Activated B cell treated with CpG ODN at 0.5 μM for 24 hours (primary cell): ENCODE measurements at regions not wholly inside any gene's neighbourhood (a gene's known extent, or its start where the extent isn't known, plus 50 kb on each side); places are given as distances from the start of the nearest gene placed in this dataset.

Source experiments
- ATAC-seq: fragments of 200-7000 bp; cut with Tn5 transposase; one replicate; pipeline ENCODE4 v1.10.0; 2021; ENCODE audit warnings: low read depth, mild to moderate bottlenecking, moderate library complexity
- CTCF ChIA-PET: fragments of 350-600 bp; sonication (Branson Sonifier 250); formaldehyde crosslinking; loops from one replicate; lab custom pipeline; 2021; ENCODE audit warnings: antibody characterized with exemption; lab: Charles Lee
- POLR2A ChIA-PET: fragments of 350-600 bp; sonication (Branson Sonifier 250); formaldehyde crosslinking; loops from one replicate; lab custom pipeline; 2021; ENCODE audit warnings: antibody characterized with exemption; lab: Charles Lee
- DNase-seq: peaks from one replicate; pipeline ENCODE4 v3.0.0; 2022
- H3K27ac Mint-ChIP-seq: one replicate; pipeline ENCODE4 v1.8.0; 2020; ENCODE audit warnings: mixed read lengths
- H3K27me3 Mint-ChIP-seq: one replicate; pipeline ENCODE4 v1.8.0; 2021; ENCODE audit warnings: mixed read lengths
- H3K36me3 Mint-ChIP-seq: one replicate; pipeline ENCODE4 v1.8.0; 2021; ENCODE audit warnings: low read depth, mixed read lengths
- H3K4me1 Mint-ChIP-seq: one replicate; pipeline ENCODE4 v1.8.0; 2021; ENCODE audit warnings: mixed read lengths
- H3K4me3 Mint-ChIP-seq: one replicate; pipeline ENCODE4 v1.8.0; 2020; ENCODE audit warnings: mild to moderate bottlenecking, mixed read lengths
- H3K9me3 Mint-ChIP-seq: one replicate; pipeline ENCODE4 v1.8.0; 2020; ENCODE audit warnings: mixed read lengths
- CTCF ChIP-seq: fragments of 200-600 bp; IDR thresholded peaks from one replicate; pipeline ENCODE4 v1.8.0; 2022; ENCODE audit warnings: antibody characterized with exemption, mild to moderate bottlenecking
- intact Hi-C: fragments of 100-400 bp; cut with micrococcal nuclease; formaldehyde crosslinking; loops from one replicate; pipeline ENCODE4 v1.15.1; 2024

- Mint-ChIP-seq H3K4me3 (no peak overlapping the region), H3K4me1 (no peaks in the 10 kb centered on the region), H3K36me3 (no peaks in the 10 kb centered on the region), H3K27me3 (peaks cover 8% of the 10 kb centered on the region), H3K27ac (no peak overlapping the region), H3K9me3 (no peaks in the 10 kb centered on the region)
- ATAC-seq (no peak), DNase-seq (no peak)
- intact Hi-C loops, result no loop called here
- ChIA-PET CTCF (no interaction called here), POLR2A (no interaction called here)
- no peak for TF ChIP-seq CTCF
These were observed 77.0 kb upstream of the EEPD1 start for GRCh38 chr7:36076074-36076473.

DNA sequence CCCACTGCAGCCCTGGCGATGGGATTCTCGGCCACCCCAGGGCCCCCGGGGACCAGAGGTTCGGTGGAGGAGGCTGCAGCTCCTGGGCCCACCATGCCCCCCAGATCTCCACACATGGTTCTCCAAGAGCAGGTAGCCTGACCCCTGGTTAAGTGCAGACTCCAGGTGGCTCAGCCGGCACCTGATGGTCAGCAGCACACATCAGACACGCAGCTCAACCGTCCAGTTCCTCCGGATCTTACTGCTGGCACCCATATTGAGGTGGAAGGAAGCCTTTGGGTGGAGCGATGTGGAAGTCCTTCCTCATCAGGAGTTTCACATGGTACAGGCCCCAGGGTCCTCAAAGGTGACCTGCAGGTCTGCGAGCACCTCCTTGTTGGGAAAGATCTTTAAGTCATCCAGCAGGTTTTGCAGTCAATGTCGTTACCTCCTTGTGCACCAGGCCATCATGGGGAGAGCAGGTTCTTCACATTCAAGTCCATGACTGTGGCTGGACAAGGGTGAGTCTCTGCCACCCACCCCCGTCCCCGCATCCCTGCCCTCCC, 74.2 kb upstream of the EEPD1 start:
- intact Hi-C loops, result no loop called here
- no peak for ATAC-seq
- Mint-ChIP-seq H3K4me3 (no peak overlapping the region), H3K27ac (no peak overlapping the region), H3K9me3 (no peaks in the 10 kb centered on the region), H3K27me3 (peaks cover 6% of the 10 kb centered on the region), H3K36me3 (no peaks in the 10 kb centered on the region), H3K4me1 (no peaks in the 10 kb centered on the region)
- DNase-seq, result no peak
- ChIA-PET POLR2A (no interaction called here), CTCF (no interaction called here)
- TF ChIP-seq CTCF, result no peak

DNA sequence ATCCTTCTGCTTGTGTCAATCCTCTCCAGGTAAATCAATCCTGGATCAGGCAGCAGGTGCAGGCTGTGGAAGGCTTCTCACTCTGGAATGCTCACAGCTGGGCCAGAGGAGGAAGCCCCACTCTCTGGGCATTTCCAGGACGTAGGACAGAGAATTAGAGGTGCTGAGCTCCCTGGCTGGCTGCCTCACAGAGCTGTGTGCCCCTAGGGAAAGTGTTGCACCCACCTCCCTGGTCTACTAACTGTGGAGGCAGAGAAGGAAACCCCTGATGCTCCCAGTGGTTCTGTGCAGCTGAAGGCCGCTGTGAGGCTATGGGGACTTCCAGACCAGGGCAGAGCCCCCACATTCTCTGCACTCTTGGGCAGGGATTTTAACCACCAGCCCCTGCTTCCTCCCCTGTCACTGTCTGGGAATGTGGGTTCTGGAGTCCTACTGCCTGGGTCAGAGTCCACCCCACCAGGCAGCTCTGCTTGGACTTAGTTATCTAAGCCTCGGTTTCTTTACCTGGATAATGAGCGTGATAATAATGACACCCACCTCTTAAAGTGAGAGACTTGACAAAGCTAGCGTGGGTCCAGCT, 73.5 kb upstream of the EEPD1 start:
- ATAC-seq, result no peak
- H3K4me3 Mint-ChIP-seq, result no peak overlapping the region
- DNase-seq, result no peak
- no peaks in the 10 kb centered on the region for H3K9me3 Mint-ChIP-seq
- POLR2A ChIA-PET, result no interaction called here
- H3K4me1 Mint-ChIP-seq, result no peaks in the 10 kb centered on the region
- CTCF ChIA-PET, result no interaction called here
- no peak for TF ChIP-seq CTCF
- no peaks in the 10 kb centered on the region for H3K36me3 Mint-ChIP-seq
- peaks cover 3% of the 10 kb centered on the region for H3K27me3 Mint-ChIP-seq
- intact Hi-C loops, result no loop called here
- H3K27ac Mint-ChIP-seq, result no peak overlapping the region

DNA sequence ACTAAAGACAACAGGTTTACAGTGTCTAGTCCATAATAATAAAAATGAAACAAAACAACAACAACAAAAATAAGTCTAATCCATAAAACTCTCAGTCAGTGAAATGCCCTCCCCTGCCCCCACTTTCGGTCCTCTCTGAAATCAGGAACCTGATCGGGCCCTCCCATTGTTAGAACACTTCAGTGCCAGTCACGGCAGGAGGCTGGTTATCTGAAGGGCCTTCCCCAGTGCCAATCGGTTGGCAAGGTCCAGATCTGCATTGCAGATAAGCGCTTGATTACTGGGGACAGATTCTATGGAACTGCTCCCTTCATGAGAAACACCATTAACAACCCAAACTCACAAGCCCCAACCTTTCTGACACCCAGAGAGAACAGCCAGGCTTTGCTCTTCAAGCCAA, 72.2 kb upstream of the EEPD1 start:
- ChIA-PET POLR2A (no interaction called here), CTCF (no interaction called here)
- TF ChIP-seq CTCF, result no peak
- intact Hi-C loops, result no loop called here
- H3K27ac Mint-ChIP-seq, result no peak overlapping the region
- H3K4me1 Mint-ChIP-seq, result no peaks in the 10 kb centered on the region
- H3K4me3 Mint-ChIP-seq, result no peak overlapping the region
- H3K27me3 Mint-ChIP-seq, result no peaks in the 10 kb centered on the region
- ATAC-seq, result no peak
- no peaks in the 10 kb centered on the region for H3K9me3 Mint-ChIP-seq
- H3K36me3 Mint-ChIP-seq, result no peaks in the 10 kb centered on the region
- DNase-seq, result no peak

- no peak for ATAC-seq
- Mint-ChIP-seq H3K27me3 (no peaks in the 10 kb centered on the region), H3K4me3 (no peak overlapping the region), H3K9me3 (no peaks in the 10 kb centered on the region), H3K4me1 (no peaks in the 10 kb centered on the region), H3K36me3 (no peaks in the 10 kb centered on the region), H3K27ac (no peak overlapping the region)
- CTCF ChIA-PET, result no interaction called here
- intact Hi-C loops, result no loop called here
- POLR2A ChIA-PET, result no interaction called here
- DNase-seq, result no peak
- TF ChIP-seq CTCF, result no peak
These were observed 70.8 kb upstream of the EEPD1 start for GRCh38 chr7:36082216-36082615.
